SJCRH30 (cell line): ENCODE measurements at regions not wholly inside any gene's neighbourhood (a gene's known extent, or its start where the extent isn't known, plus 50 kb on each side); places are given as distances from the start of the nearest gene placed in this dataset.
A peak's percentile ranks its signal among the peaks of the same experiment; 100 is the strongest.
"Not testable (repeated sequence)": the region's sequence is repeated elsewhere in the genome, so short reads cannot be mapped to it uniquely, and the experiment has no call there.

Experiments
- DNase-seq, 2 experiments: peaks; one replicate each; pipeline ENCODE4 v3.0.0-alpha.2; 2015 to 2020
- H3K27ac ChIP-seq: fragments of 250-450 bp; sonication (Bioruptor Pico); 2 replicates; pipeline ENCODE4 v1.5.1; 2020; ENCODE audit warnings: mild to moderate bottlenecking, moderate library complexity
- H3K27me3 ChIP-seq: fragments of 250-450 bp; sonication (Bioruptor Pico); 2 replicates; pipeline ENCODE4 v1.5.1; 2020; ENCODE audit warnings: mild to moderate bottlenecking, moderate library complexity
- H3K36me3 ChIP-seq: fragments of 250-450 bp; sonication (Bioruptor Pico); 2 replicates; pipeline ENCODE4 v1.5.1; 2020; ENCODE audit warnings: mild to moderate bottlenecking, moderate library complexity
- H3K4me1 ChIP-seq: fragments of 250-450 bp; sonication (Bioruptor Pico); 2 replicates; pipeline ENCODE4 v1.5.1; 2020; ENCODE audit warnings: mild to moderate bottlenecking, moderate library complexity
- H3K4me3 ChIP-seq: fragments of 250-450 bp; sonication (Bioruptor Pico); 2 replicates; pipeline ENCODE4 v1.5.1; 2020; ENCODE audit warnings: mild to moderate bottlenecking, moderate library complexity
- H3K9me3 ChIP-seq: fragments of 250-450 bp; sonication (Bioruptor Pico); replicated peaks from 2 replicates; pipeline ENCODE4 v1.5.1; 2020; ENCODE audit warnings: mild to moderate bottlenecking, moderate library complexity

- no peaks in the 10 kb centered on the region; the same call in 1 of the 2 replicates for H3K27me3 ChIP-seq
- H3K4me3 ChIP-seq: no peak overlapping the region
- no peaks in the 10 kb centered on the region for H3K36me3 ChIP-seq
- H3K9me3 ChIP-seq: no peaks in the 10 kb centered on the region
- H3K4me1 ChIP-seq: no peaks in the 10 kb centered on the region
- H3K27ac ChIP-seq: no peak overlapping the region
- DNase-seq: no peak
Observed at GRCh38 chr6:109875973-109876372, 102.1 kb upstream of the GPR6 start.

- DNase-seq: no peak
- Histone ChIP-seq H3K4me1 (no peaks in the 10 kb centered on the region), H3K9me3 (no peaks in the 10 kb centered on the region), H3K36me3 (no peaks in the 10 kb centered on the region), H3K27ac (no peak overlapping the region), H3K27me3 (no peaks in the 10 kb centered on the region; the same call in 1 of the 2 replicates), H3K4me3 (no peak overlapping the region)
Observed at GRCh38 chr6:109877028-109878004, 100.8 kb upstream of the GPR6 start.

- not testable (repeated sequence) for H3K9me3 ChIP-seq, H3K27ac ChIP-seq, H3K4me1 ChIP-seq, H3K36me3 ChIP-seq, H3K27me3 ChIP-seq, H3K4me3 ChIP-seq, DNase-seq
Observed at GRCh38 chr6:109878005-109878690, 100.0 kb upstream of the GPR6 start.

- not testable (repeated sequence) for H3K9me3 ChIP-seq, H3K27ac ChIP-seq, H3K4me1 ChIP-seq, H3K27me3 ChIP-seq, DNase-seq, H3K4me3 ChIP-seq, H3K36me3 ChIP-seq
Observed at GRCh38 chr6:109879081-109879480, 99.0 kb upstream of the GPR6 start.

- no peaks in the 10 kb centered on the region for H3K36me3 ChIP-seq
- H3K4me1 ChIP-seq: no peaks in the 10 kb centered on the region
- no peak for DNase-seq
- no peaks in the 10 kb centered on the region for H3K27me3 ChIP-seq
- no peaks in the 10 kb centered on the region for H3K9me3 ChIP-seq
- no peak overlapping the region for H3K4me3 ChIP-seq
- H3K27ac ChIP-seq: no peak overlapping the region
Observed at GRCh38 chr6:109879521-109879920, 98.6 kb upstream of the GPR6 start.

- not testable (repeated sequence) for H3K4me3 ChIP-seq, H3K9me3 ChIP-seq, H3K4me1 ChIP-seq, DNase-seq, H3K27me3 ChIP-seq, H3K36me3 ChIP-seq, H3K27ac ChIP-seq
Observed at GRCh38 chr6:109881069-109881468, 97.0 kb upstream of the GPR6 start.

GRCh38 chr6:109881953-109882490 lies 96.1 kb upstream of the GPR6 start:
- not testable (repeated sequence) for H3K27me3 ChIP-seq, H3K4me3 ChIP-seq, H3K4me1 ChIP-seq, H3K36me3 ChIP-seq, H3K9me3 ChIP-seq, H3K27ac ChIP-seq, DNase-seq

GRCh38 chr6:109891924-109892323 lies 86.2 kb upstream of the GPR6 start:
- DNase-seq: no peak
- H3K27ac ChIP-seq: no peak overlapping the region
- peaks cover 7% of the 10 kb centered on the region; the same call in 1 of the 2 replicates for H3K27me3 ChIP-seq
- H3K36me3 ChIP-seq: no peaks in the 10 kb centered on the region
- no peaks in the 10 kb centered on the region for H3K9me3 ChIP-seq
- no peak overlapping the region for H3K4me3 ChIP-seq
- H3K4me1 ChIP-seq: no peaks in the 10 kb centered on the region

GRCh38 chr6:109892451-109893435 lies 85.4 kb upstream of the GPR6 start:
- H3K4me1 ChIP-seq: no peaks in the 10 kb centered on the region
- no peak overlapping the region for H3K27ac ChIP-seq
- H3K27me3 ChIP-seq: peaks cover 7% of the 10 kb centered on the region; the same call in 1 of the 2 replicates
- no peaks in the 10 kb centered on the region for H3K9me3 ChIP-seq
- no peak for DNase-seq
- H3K4me3 ChIP-seq: no peak overlapping the region
- H3K36me3 ChIP-seq: no peaks in the 10 kb centered on the region

GRCh38 chr6:109893606-109894005 lies 84.5 kb upstream of the GPR6 start:
- Histone ChIP-seq H3K27me3 (peaks cover 7% of the 10 kb centered on the region; the same call in 1 of the 2 replicates), H3K9me3 (no peaks in the 10 kb centered on the region), H3K4me3 (no peak overlapping the region), H3K4me1 (no peaks in the 10 kb centered on the region), H3K36me3 (no peaks in the 10 kb centered on the region), H3K27ac (no peak overlapping the region)
- DNase-seq: no peak

- H3K36me3 ChIP-seq: no peaks in the 10 kb centered on the region
- no peak overlapping the region for H3K27ac ChIP-seq
- no peaks in the 10 kb centered on the region for H3K4me1 ChIP-seq
- H3K27me3 ChIP-seq: peaks cover 7% of the 10 kb centered on the region; the same call in 1 of the 2 replicates
- H3K4me3 ChIP-seq: no peak overlapping the region
- DNase-seq: no peak
- H3K9me3 ChIP-seq: no peaks in the 10 kb centered on the region
Observed at GRCh38 chr6:109894181-109894580, 83.9 kb upstream of the GPR6 start.

GRCh38 chr6:109896341-109896740 lies 81.8 kb upstream of the GPR6 start:
- H3K27ac ChIP-seq: no peak overlapping the region
- no peaks in the 10 kb centered on the region for H3K4me1 ChIP-seq
- peak in 1 of 2 experiments; percentile 1 for DNase-seq
- H3K4me3 ChIP-seq: no peak overlapping the region
- no peaks in the 10 kb centered on the region for H3K9me3 ChIP-seq
- no peaks in the 10 kb centered on the region for H3K36me3 ChIP-seq
- peaks cover 4% of the 10 kb centered on the region; the same call in 1 of the 2 replicates for H3K27me3 ChIP-seq

GRCh38 chr6:109897025-109897424 lies 81.1 kb upstream of the GPR6 start:
- H3K4me3 ChIP-seq: no peak overlapping the region
- H3K27ac ChIP-seq: no peak overlapping the region
- H3K9me3 ChIP-seq: no peaks in the 10 kb centered on the region
- H3K4me1 ChIP-seq: no peaks in the 10 kb centered on the region
- H3K27me3 ChIP-seq: peaks cover 2% of the 10 kb centered on the region; the same call in 1 of the 2 replicates
- H3K36me3 ChIP-seq: no peaks in the 10 kb centered on the region
- no peak for DNase-seq

- Histone ChIP-seq H3K4me1 (no peaks in the 10 kb centered on the region), H3K27ac (no peak overlapping the region), H3K9me3 (no peaks in the 10 kb centered on the region), H3K36me3 (no peaks in the 10 kb centered on the region), H3K4me3 (no peak overlapping the region), H3K27me3 (no peaks in the 10 kb centered on the region)
- DNase-seq: no peak
Observed at GRCh38 chr6:109897561-109898080, 80.5 kb upstream of the GPR6 start.
